Brain microvascular endothelial cell (primary cell): ENCODE measurements at regions not wholly inside any gene's neighbourhood (a gene's known extent, or its start where the extent isn't known, plus 50 kb on each side); places are given as distances from the start of the nearest gene placed in this dataset.

ENCODE experiments used
- DNase-seq: peaks from one replicate; pipeline ENCODE4 v3.0.0-alpha.2; 2020
- H3K27ac ChIP-seq: fragments of 250-450 bp; sonication (Bioruptor Pico); 2 replicates; pipeline ENCODE4 v1.5.1; 2020; ENCODE audit warnings: mild to moderate bottlenecking, moderate library complexity
- H3K27me3 ChIP-seq: fragments of 250-450 bp; sonication (Bioruptor Pico); replicated peaks from 2 replicates; pipeline ENCODE4 v1.5.1; 2020; ENCODE audit warnings: mild to moderate bottlenecking
- H3K36me3 ChIP-seq: fragments of 250-450 bp; sonication (Bioruptor Pico); replicated peaks from 2 replicates; pipeline ENCODE4 v1.5.1; 2020; ENCODE audit warnings: mild to moderate bottlenecking
- H3K4me3 ChIP-seq: 2 replicates; pipeline ENCODE4 v1.5.1; 2011; ENCODE audit warnings: low read depth, mild to moderate bottlenecking, control low read depth, low read length, moderate library complexity
- CTCF ChIP-seq: IDR thresholded peaks from 2 replicates; pipeline ENCODE4 v1.5.1; 2011; ENCODE audit warnings: low read depth, mild to moderate bottlenecking, moderate library complexity, low read length, control low read depth, inconsistent platforms; ENCODE audit errors: missing control alignments
- in situ Hi-C: cut with HindIII; loops from 2 replicates; pipeline ENCODE4 v1.10.0; 2017; ENCODE audit warnings: low sequenced_read_pairs, low pct_ligation_motif_present

DNA sequence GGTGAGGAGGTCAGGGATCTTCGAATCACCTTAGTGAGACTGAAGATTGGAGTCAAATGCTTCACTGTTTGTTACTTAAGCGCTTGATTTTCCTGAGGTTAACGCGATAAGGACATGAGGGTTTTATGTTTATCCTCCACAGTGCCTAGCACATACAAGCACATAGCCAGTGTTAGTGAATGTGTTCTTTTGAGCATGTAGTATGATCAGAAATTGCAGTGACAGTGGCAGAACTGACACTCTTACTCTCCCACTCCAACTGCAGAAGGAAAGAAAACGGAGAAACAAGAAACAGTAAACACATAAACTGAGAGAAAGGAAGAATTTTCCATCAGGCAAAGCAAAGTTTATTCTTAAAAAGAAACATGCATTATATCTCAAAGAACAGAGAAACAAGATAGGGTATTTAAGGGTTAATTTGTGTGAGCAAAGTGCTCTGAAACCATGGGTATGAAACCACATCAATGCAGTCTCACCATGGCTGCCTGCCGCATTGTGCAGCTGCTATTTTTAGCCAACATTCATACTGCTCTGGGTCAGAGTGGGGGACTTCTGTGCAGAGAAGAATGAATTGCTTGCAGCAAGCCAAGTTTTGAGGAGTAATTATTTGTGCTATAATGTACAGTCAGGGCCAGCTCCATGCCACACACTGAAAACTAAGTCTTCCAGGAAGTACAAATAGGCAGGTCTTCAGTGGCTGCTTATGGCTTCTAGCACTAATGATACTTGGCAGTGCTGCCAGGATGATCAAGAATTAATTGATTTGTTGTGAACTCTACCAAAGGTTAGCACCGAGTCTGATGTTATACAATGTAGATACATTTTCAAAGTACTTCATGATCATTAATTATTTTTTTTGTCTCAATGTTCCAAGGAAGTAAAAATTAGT, 152.0 kb downstream of the MACC1 start:
- Histone ChIP-seq H3K4me3 (no peak overlapping the region), H3K36me3 (no peaks in the 10 kb centered on the region), H3K27ac (no peak overlapping the region), H3K27me3 (no peaks in the 10 kb centered on the region)
- in situ Hi-C loops, result no loop called here
- peak; percentile 75 for DNase-seq
- TF ChIP-seq CTCF, result no peak

GRCh38 chr7:20064181-20064970, 152.8 kb downstream of the MACC1 start:
- in situ Hi-C loops, result no loop called here

GRCh38 chr7:20063644-20064043, 153.5 kb downstream of the MACC1 start:
- no peaks in the 10 kb centered on the region for H3K27me3 ChIP-seq
- H3K36me3 ChIP-seq, result no peaks in the 10 kb centered on the region
- DNase-seq, result no peak
- no peak for TF ChIP-seq CTCF
- H3K27ac ChIP-seq, result no peak overlapping the region
- H3K4me3 ChIP-seq, result no peak overlapping the region
- in situ Hi-C loops, result no loop called here

More at GRCh38 chr7:20064181-20064970, 152.8 kb downstream of the MACC1 start:
- peak; percentile 49 for DNase-seq
- no peaks in the 10 kb centered on the region for H3K36me3 ChIP-seq
- TF ChIP-seq CTCF, result no peak
- no peak overlapping the region for H3K4me3 ChIP-seq
- H3K27ac ChIP-seq, result no peak overlapping the region
- no peaks in the 10 kb centered on the region for H3K27me3 ChIP-seq

GRCh38 chr7:20062932-20063331, 154.3 kb downstream of the MACC1 start:
- H3K36me3 ChIP-seq, result no peaks in the 10 kb centered on the region
- no peak overlapping the region for H3K27ac ChIP-seq
- no peak for TF ChIP-seq CTCF
- in situ Hi-C loops, result no loop called here
- H3K27me3 ChIP-seq, result no peaks in the 10 kb centered on the region
- H3K4me3 ChIP-seq, result no peak overlapping the region
- DNase-seq, result no peak

GRCh38 chr7:20053334-20054104, 163.7 kb downstream of the MACC1 start:
- Histone ChIP-seq H3K36me3 (no peaks in the 10 kb centered on the region), H3K27ac (no peak overlapping the region), H3K27me3 (no peaks in the 10 kb centered on the region), H3K4me3 (no peak overlapping the region)
- DNase-seq, result no peak
- no peak for TF ChIP-seq CTCF
- in situ Hi-C loops, result no loop called here
